NCI-H128 (cell line): ENCODE measurements at regions not wholly inside any gene's neighbourhood (a gene's known extent, or its start where the extent isn't known, plus 50 kb on each side); places are given as distances from the start of the nearest gene placed in this dataset.

ENCODE experiments used
- DNase-seq: peaks from one replicate; lab custom pipeline; 2025; ENCODE audit not compliant: unreplicated experiment; lab: John Stamatoyannopoulos, UW

DNA sequence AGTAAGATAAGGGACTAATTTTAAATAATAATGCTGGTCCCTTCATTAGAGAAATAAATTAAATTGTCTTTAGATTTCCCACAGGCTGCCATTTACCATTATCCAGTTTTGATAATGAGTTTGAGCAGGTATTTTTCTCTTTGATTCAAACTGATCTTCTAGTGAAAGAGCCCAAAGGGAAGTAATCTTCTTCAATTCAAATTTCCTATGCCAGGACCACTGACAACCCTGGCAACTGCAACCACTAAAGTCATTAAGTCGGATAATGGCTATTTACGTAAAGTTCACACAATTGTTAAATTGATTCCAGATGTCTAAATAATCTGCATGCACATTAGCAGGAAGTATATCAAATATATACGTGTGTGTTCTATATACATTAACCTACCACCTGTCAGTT lies 399.3 kb downstream of the PTPRC start:
- DNase-seq: no peak

- DNase-seq: no peak
Measured at GRCh38 chr1:199040076-199040905, 401.5 kb downstream of the PTPRC start.

DNA sequence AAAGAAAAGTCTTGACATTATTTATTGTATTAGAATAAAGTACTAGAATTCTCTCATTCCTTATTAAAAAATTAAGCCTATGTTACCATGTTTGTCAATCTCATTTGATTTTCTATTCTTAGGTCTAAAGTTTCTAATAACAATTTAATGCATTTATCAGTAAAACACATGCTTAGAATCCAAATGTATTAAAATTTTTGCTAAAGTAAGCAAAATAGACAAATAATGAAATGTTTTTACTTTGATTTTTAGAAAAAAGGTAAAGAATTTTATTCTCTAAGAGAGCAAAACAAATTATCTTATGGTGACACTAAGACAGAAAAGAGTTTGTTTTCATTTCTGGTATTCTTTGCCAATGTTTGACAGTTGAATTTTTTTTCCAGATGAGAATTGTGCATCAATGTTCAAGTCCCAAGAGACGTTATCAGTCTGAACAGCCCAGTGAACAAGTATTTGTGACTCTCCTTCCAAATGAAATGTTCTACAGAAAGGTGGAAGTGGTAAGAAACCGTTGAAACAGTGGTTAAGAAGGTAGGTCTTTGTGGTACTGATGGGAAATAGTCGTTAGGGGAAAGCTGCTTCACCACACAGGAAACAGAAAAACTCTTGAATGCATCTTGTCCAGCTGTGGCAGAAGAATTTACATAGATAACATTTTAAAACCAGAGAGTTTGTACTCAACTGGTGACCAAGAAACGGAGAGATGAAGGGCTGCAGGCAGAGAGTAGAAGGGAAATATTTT lies 402.5 kb downstream of the PTPRC start:
- no peak for DNase-seq

GRCh38 chr1:199042193-199042592 lies 403.4 kb downstream of the PTPRC start:
- DNase-seq: no peak

DNA sequence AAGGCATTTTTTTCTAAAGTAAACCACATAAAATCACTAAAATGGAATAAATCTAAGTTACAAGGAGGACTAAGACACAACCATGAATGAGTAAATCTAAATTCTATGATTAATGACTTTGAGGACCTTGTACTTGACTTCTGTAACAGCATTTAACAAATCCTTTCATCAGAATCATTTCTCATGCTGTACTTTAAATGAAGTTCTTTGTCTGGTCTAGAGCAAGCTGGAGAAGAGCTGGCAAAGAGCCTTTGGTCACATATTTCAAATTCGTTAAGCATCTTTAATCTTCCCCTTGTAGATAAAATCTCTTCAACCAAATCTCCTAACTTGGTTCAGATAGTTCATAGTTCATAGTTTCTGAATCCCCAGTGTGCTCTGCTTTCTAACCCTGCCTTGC lies 405.4 kb downstream of the PTPRC start:
- DNase-seq: no peak

DNA sequence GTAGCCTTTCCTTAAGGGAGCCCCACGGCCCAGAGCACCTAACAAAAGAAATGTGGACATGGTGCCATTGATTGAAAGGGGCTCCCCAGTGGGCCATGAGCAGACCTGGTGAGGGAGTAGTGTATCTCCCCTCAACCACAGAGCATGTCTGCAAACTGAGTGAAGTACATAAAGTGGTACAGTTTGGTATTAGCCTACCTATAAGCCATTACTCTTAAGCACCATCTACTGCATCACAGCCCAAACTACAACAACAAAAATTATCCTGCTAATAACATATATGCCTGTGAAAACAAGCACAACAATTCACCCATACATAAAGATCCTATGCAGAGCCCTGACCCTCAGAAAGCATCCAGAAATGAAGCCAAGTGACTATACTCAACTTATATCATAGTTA lies 407.8 kb downstream of the PTPRC start:
- no peak for DNase-seq

- no peak for DNase-seq
Measured at GRCh38 chr1:199054694-199055093, 415.9 kb downstream of the PTPRC start.

GRCh38 chr1:199057322-199057721 lies 418.5 kb downstream of the PTPRC start:
- DNase-seq: no peak

DNA sequence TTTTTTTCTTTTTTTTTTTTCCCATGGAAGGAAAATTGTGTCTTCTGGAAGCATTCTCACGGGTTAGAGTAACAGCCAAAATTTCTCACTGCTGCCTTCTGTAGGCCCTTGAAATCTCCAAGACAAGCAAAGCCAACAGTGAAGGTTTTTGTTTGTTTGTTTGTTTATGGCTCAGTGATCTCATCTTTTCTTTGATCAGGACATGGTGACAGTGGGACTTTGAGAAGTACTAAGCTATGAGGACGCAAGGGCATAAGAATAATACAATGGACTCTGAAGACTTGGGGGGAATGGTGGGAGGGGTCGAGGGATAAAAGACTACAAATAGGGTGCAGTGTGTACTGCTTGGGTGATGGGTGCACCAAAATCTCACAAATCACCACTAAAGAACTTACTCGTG lies 419.4 kb downstream of the PTPRC start:
- DNase-seq: no peak

DNA sequence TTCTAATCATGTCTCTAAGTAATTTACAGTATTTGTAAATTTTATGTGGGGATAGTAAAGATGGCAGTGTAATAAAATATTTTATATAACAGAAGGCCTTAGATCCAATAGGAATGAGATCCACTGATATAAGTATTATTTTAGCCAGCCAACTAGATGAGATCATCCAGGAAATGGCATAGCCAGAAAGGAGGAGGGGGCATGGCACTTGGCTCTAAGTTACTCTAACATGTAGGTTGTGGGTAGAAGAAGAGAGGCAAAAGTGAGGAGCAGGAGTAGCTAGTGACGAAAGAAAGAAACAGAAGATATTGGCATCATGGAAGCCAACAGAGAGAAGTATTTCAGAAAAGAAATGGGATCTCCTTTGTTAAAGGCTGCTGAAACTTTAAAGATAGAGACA lies 426.1 kb downstream of the PTPRC start:
- no peak for DNase-seq

DNA sequence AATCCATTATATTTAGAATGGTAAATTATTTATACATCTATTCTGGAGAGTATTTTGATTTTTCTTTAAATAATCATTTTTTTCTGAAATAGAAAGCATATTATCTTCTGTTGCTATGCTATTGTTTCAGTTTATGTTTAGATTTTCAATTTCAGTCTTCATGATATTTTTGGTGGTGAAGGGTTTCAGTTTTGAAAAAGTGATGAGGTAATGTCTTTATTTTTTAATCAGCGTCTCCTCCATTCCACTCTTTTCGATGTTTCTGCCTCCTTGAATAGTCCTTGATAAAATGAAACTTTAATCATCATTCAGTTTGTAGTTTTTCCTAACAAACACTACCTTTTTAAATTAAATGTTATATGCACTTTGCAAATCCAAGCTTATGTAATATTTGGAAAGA lies 428.6 kb downstream of the PTPRC start:
- DNase-seq: no peak

- no peak for DNase-seq
Measured at GRCh38 chr1:199071080-199071479, 432.2 kb downstream of the PTPRC start.

DNA sequence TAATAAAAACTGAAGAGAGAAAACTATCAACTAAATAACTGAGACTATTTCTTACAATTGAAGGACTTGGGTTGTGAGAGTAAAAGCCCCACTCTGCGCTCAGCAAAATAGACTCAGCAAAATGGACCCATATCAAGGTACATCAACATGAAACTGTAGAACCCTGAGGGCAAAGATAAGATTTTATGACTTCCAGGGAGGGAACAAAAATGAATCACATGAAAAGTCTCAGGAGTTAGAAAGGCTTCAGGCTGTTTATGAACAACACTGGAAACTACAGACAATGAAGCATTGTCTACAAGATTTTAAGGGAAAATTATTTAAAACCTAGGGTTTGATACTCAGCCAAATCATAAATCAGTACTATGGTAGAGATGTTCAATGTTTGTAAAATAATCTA lies 434.3 kb downstream of the PTPRC start:
- DNase-seq: no peak

DNA sequence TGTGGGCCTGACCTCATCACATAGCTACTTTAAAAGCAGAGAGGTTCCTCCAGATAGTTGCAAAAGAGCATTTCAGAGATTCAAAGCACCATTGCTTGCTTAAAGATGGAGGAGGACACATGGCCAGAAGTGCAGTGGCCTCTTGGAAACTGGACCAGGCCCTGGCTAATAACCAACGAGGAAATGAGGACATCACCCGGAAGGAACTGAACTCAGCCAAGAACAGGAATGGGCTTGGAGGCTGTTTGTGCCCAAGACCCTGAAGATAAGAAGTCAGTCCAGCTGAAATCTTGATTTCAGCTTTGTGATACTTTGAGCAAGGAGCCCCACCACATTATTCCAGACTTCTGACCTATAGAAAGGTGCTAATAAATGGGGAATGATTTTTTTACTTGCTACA lies 437.0 kb downstream of the PTPRC start:
- no peak for DNase-seq

- no peak for DNase-seq
Measured at GRCh38 chr1:199079994-199080393, 441.2 kb downstream of the PTPRC start.

DNA sequence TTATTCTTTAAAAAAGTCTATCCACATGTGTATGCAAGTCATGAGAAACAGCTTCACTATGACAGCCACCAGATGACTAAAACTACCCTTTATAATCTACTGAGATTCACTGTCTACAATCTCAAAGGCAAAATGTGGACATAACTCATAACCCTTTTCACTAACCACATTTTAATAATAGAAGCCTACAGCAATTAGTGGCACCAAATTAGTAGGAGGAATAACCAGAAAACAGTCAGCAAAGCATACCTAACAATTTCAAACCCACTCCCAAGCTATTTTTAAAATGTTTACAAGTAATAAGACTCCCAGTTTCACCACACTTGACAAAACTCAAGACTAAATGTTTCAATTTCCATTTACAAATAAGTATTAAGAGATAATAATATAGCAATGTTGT lies 442.9 kb downstream of the PTPRC start:
- DNase-seq: no peak

DNA sequence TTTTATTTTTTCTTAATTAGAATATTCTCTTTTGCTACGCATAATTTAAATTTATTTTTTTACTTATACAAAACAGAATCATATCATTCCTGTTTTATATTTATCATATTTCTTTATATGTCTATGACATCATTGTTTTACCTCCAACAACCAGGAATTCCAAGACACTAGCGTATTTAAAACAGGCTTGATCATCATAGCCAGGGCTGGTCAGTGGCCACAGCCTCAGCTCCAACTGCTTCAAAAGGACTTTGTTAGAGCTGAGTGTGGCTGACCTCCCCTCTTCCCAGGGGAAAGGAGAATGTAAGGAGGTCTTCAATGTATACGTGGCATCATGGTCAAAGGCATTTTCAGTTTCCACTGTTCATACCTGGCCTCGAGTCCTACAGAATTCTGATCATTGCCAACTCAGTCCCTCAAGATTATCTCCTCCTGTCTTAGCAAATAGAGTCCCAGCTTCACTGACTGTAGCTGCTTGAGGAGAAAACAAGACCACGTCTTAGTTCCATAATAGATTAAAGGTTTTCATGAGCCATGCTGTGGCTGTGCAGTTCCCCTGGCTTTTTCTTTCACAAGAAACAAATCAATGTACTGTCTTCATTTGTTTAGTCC lies 444.0 kb downstream of the PTPRC start:
- no peak for DNase-seq

- DNase-seq: no peak
Measured at GRCh38 chr1:199083680-199084079, 444.8 kb downstream of the PTPRC start.

DNA sequence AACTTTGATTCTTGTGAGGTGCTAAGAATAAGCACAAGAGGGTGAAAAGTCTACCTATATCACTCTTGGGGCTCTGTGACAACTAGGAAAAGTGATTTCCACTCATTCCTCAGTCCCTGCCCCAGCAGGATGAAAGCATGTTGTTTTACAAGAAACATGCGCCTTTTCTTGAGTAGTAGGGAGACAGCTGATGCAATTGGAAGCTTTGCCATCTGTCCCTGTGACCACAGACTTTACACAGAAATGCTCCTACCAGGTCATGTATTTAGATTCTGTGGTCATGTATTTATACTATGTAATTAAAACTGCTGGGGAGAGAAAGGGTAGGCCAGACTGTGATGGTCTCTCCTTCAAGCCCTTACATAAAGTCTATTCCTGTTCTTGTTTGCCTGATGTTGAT lies 445.5 kb downstream of the PTPRC start:
- no peak for DNase-seq

DNA sequence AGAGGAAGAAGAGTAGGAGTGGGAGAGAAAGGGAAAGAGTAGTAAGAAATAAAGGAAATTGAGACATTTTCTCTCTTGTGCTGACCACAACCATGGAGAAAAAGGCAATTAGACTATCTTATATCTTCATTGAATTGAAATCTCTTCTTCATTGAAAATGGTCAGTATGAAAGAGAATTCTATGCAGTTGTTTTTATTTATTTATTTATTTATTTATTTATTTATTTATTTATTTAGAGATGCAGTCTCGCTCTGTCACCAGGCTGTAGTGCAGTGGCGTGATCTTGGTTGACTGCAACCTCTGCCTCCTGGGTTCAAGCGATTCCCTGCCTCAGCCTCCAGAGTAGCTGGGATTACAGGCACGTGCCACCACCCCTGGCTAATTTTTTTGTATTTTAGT lies 447.1 kb downstream of the PTPRC start:
- DNase-seq: no peak

- DNase-seq: no peak
Measured at GRCh38 chr1:199087144-199087543, 448.3 kb downstream of the PTPRC start.
